GM21619 (cell line): ENCODE measurements at regions not wholly inside any gene's neighbourhood (a gene's known extent, or its start where the extent isn't known, plus 50 kb on each side); places are given as distances from the start of the nearest gene placed in this dataset.
A peak's percentile ranks its signal among the peaks of the same experiment; 100 is the strongest.

Experiments used
- ATAC-seq: cut with Tn5 transposase; IDR thresholded peaks from one replicate; pipeline ENCODE4 v1.9.1; 2021; ENCODE audit not compliant: unreplicated experiment

DNA sequence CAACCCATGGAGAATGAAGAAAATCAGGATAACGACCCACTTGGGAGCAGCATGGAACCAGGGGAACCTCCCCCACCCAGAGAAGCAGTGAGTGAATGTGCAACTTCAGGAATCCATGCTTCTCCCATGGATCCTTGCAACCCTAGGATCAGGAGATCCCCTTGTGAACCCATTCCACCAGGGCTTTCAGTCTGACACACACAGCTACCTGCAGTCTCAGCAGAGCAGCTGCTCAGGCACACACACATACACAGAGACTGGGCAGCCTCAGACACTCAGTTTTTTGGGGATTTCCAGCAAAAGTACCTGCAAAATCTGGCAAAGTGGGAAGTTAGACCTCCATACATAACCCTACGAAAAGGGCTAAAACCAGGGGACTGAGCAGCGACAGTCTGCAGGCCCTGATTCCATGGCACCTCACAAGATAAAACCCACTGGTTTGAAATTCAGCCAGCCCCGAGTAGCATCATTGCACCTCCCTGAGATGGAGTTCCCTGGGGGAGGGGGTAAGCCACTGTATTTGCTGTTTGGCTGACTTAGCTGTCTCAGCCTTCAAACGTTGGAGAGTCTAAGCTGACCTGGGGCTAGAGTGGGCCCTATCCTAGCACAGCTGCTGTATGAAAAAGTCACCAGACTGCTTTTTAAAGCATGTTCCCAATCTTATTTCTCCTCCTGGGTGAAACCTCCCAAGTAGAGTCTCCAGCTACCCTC, 737.5 kb upstream of the NDST4 start:
- peak; percentile 39 for ATAC-seq

DNA sequence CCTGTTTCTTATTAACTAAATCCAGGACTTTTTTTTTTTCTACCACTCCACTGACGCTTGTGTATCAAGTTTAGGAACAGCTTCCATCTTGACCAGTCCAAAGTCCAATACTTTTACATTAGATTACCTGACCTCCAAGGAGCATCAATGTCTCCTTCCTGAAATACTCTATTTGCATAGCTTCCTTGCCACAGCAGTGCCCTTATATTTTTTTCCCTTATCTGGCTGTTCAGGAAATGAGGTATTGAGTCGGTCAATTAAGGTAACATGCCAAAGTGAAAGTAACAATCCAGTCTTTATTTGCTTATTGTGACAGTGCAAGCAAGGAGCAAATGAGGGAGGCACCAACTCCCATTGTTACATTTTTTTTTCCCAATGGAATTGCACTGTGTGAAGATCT, 730.8 kb upstream of the NDST4 start:
- no peak for ATAC-seq

DNA sequence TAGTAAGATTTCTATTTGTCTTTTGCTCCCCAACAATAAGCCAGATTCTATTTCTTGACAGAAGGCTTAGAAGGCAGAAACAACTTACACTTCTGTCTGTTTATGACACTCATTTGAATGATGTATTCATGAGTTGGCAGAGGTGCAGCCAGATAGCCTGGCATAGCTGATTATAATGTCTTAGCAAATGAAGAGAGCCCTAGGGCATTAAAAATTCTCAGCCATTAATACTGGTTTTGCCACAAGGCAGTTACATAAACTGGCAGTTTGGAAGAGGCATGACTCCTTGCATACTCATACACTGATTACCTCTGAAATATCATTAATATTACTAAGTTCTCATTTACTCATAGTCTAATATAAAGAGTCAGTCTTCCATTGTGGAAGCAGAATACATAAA, 728.5 kb upstream of the NDST4 start:
- no peak for ATAC-seq

DNA sequence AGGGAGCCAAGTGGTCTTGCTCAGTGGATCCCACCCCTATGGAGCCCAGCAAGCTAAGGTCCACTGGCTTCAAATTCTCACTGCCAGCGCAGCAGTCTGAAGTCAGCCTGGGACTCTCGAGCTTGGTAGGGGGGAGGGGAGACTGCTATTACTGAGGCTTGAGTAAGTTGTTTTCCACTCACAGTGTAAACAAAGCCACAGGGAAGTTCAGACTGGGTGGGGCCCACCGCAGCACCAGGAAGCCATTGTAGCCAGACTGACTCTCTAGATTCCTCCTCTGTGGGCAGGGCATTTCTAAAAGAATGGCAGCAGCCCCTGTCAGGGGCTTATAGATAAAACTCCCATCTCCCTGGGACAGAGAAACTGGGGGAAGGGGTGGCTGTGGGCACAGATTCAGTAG, 721.0 kb upstream of the NDST4 start:
- no peak for ATAC-seq

DNA sequence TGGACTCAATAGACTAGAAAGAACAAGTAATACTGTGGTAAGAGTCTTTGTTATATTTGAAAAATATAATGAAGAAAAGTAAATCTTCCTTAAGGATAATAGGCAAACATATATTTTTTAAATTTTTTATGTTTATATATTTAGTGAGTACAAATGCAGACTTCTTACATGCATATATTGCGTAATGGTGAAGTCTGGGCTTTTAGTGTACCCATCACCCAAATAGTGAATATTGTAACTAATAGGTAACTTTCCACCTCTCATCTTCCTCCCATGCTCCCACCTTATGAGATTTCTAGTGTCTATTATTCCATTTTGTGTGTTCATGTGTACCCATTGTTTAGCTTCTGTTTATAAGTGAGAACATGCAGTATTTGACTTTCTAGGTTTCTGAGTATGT, 711.2 kb upstream of the NDST4 start:
- no peak for ATAC-seq

DNA sequence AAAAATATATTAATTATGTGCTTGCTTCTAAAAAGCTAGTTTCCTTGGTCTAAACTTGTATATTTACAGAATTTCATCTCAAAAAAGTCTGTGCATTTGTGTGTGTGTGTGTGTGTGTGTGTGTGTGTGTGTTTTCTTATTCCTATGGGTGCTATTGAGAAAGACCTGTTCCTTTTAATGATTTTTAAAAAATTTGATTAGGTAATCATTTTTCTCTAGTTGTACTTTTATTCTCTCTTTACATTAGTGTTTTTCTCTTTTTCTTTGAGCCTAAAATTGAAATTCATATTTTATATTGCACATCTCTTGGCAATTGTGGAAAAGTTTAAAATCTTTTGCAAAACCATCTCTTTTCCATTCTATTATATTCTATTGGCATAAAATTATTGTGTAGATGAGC, 690.4 kb upstream of the NDST4 start:
- ATAC-seq = no peak

DNA sequence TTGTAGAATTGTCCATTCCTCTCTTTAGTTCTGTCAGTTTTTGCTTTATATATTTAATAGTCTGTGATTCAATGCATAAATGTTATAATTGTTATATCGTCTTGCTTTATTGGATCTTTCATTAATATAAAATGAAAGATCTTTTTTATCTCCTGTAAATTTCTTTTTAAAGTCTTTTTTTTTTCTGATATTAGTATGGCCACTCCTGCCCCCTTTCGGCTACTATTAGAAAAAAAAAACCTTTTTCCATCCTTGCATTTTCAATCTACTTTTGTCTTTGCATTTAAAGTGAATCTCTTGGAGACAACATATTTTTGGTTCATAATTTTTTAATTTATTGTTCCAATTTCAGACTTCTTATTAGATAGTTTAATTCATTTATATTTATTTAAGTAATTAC, 677.4 kb upstream of the NDST4 start:
- no peak for ATAC-seq

DNA sequence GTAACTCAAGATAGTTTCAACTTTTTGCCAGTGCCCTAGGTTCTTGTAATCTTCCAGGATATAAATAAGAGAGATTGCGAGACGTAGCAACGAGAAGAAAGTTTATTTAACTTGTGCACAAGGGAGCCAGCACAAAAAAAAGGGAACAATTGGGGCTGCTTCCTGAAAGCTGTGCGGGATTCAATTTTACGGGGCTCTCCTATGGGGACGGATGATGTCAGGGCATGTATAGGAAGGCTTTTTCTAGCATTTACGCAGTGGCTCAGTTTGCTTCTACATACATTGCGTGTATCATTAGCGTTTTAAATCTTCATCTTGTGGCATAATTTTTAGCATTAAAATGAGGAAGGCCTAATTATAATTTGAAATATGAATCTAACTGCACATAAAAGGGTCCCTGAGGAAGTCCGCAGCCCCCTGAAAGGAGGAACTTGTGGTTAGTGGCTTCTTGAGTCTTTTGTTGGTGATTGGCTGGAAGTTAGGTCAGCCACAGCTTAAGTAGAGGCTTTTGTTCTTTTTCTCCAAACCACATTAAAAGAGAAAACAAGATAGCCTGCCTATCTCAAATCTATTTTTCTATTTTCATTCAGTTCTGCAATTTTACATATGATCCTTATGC, 668.2 kb upstream of the NDST4 start:
- ATAC-seq = no peak

DNA sequence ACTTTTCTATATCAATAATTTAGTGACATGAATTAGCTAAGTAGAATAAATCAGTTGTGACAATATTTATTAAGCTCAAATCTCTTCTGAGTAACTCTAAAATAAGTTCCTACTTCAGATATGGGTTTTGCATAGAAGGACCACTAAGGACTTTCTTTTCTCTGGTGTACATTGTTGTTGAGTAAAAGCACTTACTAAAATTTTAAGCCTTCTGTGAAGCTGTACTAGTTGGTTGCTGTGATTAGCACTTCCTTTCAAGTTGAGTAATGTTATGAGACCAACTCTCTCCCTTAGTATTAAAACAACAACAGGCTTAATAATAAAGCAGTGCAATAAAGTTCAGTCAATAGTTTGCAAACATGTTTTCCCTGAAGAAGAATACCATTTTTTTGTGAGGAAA, 667.4 kb upstream of the NDST4 start:
- peak; percentile 51 for ATAC-seq

DNA sequence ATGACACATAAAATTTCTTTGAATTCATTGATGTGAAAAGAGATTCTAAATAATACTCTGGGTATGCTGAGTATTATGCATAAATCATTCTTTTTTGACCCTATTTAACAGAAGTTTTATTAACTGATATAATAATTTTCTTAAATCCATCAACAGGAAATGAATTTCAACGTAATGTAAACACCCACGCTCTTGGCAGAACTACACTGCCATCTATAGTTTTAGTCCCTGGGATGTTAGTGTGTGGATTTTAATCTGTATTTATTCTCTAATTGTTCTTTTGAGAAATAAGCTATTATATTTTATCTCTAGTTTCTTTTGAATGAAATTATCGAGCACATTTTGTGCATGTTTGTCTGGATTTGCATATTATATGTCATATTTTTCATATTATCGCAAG, 666.8 kb upstream of the NDST4 start:
- ATAC-seq = no peak

DNA sequence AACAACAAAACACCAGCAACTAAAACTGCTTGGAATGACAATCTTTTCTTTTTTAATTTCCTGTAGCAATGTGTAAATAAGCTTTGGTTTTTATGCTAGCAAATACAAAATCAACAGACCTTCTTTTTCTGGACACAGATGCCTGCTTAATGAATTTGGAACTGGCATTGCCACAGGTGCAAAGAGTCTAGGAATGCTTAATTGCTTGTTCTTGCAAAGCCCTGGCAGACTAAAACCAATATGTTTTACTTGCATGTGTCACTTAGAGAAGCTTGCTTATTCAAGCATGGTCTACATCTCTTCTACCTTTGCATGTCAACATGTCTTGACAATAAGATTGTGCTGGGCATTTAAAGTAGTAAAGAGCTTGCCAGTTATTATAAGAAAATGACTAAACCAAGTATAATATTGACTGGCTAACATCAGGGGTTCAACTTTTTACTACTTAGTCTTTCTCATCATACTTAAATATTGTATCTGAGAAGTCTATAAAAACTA, 656.7 kb upstream of the NDST4 start:
- no peak for ATAC-seq

DNA sequence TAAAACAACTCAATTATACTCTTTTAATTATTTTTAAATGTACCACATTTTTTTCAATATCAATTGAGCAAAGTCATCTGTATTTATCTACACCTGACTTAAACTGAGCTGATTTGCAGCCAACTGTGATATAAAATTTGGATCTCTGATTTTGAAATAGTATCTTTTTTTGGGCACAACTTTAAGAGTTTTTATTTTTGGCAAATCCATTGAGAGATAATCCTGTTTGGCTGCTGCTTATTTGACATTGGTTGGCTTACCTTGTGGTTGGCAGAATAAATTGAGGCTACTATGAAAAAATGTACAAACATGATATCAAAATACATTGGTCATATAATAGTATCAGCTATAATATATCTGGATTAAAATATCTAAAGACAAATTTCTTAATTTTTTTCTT, 656.0 kb upstream of the NDST4 start:
- ATAC-seq = no peak

DNA sequence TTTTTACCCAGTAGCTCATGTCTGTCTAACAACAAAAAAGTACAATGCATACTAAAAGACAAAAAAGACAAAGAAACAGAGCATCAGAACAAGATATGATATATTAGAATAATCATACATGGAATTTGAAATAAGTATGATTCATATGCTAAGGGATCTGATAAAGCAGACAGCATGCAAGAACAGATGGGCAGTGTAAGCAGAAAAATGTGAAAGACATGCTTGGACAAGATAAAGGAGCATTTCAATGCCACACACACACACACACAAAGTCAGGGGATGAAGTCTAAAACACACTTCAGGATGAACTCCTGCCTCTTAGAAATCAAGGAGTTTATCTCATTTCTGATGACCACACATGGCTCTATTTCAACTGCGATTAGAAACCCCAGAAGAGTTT, 649.6 kb upstream of the NDST4 start:
- no peak for ATAC-seq

DNA sequence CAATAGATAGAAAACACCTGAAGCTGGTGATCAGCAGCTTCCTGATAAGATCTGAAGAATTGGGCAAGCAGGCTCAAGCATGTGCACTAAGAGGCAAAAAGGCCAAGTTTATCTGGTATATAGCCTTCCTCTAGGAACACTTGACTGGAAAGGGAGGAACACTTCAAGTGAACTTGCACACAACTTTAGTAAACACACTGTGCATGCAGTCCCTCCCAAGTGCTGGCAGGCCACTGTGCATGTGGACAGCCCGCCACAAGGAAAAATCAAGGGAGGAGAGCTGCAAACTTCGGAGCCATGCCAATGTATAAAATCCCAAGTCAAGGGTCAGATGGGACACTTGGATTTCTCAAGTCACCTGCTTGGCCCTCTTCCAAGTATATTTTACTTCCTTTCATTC, 645.8 kb upstream of the NDST4 start:
- ATAC-seq = no peak

DNA sequence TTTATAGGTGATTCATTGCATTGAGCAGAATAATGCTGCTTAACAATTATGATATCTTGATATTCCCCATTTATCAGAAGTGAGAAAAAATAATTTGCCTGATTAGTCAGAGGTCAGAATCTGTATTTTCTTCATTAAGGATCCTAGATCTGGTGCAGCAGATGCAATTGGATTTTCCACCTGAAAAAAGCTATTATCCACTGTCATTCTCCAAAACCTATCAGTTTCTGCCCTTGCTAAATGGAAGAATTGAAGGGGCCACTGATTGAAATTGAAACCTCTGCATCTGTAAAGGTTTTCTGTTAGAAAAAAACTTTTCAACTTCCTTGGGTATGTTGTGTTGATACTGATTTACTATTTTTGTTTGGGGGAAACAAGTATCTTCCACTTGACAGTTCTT, 636.0 kb upstream of the NDST4 start:
- no peak for ATAC-seq

DNA sequence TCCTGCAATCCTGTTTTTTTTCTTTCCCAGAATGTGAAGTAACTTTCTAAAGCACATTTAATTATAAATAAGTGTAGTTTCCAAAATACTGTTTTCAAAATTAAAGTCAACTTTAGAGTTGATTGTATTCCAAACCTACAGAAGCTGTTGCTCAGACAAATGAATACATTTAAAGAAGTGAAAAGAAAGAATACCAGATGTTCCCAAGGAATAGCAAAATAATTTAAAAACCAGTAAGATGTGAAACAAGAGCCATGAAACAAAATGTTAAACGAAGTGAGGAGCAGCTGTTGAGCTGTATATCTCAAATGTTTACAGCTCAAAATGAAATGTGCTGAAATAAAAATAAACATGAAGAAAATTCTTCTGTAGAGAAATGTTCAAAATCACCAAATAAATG, 627.4 kb upstream of the NDST4 start:
- ATAC-seq = no peak

DNA sequence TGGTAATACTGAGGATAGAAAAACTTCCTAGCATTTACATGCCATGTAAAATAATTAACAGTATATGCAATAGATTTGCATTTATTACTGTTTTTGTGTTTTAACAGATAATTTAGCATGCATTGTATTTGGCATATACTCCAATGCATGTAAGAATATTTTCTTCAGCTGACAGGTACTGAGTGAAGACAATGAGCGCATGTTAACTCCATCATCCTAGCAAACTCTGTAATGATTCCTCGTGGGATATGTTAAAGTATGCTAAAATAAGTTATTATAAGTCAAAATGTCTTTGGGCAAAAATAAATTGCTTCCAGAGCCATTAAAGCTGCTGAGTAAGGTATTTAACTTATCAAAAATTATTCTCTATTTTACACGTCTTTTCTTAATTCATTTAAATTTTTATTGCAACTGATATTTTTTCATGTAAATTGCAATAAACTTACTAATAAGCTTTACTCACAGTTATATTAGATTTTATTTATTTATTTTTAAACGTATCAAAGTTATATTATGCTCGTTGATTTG, 616.4 kb upstream of the NDST4 start:
- no peak for ATAC-seq

DNA sequence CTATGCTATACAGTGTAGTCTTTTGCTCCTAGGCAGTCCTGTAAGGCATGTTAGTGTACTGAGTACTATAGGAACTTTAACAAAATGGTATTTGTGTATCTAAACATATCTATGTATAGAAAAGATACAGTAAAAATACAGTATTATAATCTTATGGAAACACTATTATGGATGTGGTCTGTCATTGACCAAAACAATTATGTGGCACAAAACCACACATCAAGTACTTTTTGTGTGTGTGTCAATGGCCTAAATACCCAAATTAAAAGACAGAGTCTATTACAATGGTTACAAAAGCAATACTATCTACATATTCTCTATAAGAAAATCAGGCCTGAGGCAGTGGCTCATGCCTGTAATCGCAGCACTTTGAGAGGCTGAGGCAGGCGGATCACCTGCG, 610.2 kb upstream of the NDST4 start:
- no peak for ATAC-seq

DNA sequence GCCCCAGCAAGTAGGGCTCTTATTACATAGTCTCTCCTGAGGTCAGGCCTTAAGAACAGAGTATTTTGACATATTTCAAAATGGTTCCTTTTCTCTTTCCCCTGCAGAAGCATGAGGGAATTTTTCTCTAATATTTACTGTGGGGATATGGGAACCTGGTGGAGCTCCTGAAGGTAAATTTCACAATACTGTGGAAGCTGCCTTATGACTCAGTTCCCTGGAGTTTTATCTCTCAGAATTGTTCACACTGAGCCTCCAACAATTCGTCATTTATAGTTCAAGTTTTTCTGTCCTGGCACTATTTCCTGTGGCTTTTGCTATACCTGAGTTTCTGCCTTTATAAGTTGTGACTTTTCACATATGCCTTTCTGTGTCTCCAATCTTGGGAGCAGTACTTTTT, 607.2 kb upstream of the NDST4 start:
- no peak for ATAC-seq

DNA sequence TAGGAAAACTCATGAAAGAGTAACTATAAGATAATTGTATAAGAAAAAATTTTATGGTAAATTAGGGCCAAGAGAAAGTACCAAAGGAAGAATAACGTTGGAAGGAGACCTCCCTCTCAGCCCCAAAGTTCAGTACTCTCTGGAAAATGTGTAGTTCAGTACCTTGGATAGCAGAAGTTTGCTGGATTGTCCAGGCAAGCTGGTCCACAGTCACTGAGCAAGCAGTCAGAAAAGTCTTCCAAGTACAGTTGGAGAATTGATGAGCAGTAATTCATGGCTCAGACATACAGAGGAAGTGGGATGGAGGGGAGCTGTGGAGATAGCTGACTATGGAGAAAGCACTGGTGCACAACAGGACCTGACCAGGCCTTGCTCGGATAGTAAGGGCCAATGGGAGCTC, 598.2 kb upstream of the NDST4 start:
- no peak for ATAC-seq

DNA sequence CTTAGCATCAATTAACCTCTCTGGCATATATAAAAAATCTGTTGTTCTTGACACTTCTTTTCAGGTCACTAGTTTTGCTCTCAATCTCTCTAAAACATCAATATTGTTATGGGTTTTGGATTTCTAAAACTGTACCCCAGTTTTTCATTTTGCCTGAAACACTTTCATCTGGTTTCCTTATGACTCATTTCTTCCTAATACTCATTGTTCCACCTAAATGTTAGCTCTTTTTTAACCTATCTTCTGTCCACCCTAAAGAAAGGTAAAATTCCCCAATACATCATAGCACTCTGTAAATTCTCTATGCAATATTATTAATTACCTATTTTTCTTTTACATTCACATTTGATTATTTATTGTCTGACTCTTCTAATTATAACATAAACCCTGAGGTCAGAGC, 575.5 kb upstream of the NDST4 start:
- no peak for ATAC-seq

DNA sequence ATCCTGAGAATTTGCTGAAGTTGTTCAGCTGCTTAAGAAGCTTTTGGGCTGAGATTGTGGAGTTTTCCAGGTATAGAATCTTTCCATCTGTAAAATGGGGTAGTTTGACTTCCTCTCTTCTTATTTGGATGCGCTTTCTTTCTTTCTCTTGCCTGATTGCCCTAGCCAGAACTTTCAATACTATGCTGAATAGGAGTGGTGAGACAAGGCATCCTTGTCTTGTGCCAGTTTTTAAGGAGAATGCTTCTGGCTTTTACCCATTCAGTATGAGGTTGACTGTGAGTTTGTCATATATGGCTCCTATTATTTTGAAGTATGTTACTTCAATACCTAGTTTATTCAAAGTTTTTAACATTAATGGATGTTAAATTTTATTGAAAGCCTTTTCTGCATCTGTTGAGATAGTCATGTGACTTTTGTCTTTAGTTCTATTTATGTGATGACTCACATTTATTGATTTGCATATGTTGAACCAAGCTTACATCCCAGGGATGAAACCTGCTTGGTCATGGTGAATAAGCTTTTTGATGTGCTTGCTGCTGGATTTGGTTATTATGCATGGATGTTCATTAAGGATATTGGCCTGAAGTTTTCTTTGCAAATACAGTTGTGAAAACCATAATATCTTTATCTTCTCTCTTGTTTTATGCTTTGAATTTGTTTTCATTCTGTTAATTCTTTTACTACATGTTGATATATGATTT, 573.8 kb upstream of the NDST4 start:
- ATAC-seq = no peak
